ENCODE measurements at regions not wholly inside any gene's neighbourhood (a gene's known extent, or its start where the extent isn't known, plus 50 kb on each side); places are given as distances from the start of the nearest gene placed in this dataset.

DNA sequence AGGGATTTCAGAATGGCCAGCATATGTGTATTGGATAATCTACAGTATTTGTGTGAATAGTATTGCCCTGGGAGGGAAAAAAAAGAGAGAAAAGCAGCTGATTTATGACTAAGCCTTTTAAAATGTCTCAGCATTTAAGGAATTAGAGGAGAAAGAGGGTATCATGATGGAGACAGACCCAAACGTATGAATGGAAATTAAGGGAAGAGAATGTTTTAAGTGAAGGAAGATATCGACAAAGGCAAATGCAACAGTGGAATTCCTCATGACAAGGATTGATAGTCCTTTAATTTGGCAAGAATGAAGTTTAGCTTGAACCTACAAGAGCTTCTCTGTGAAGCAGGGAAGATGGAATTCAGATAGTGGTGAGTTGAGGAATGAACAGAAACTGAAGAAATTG, 367.3 kb upstream of the POU3F2 start:
- TF ChIP-seq BRCA1 (IDR thresholded peaks at IDR 0.05; ENCODE audit: low read depth, low read length) = no peak
- no peak for TF ChIP-seq USF1 (IDR thresholded peaks at IDR 0.05; ENCODE audit: borderline replicate concordance, extremely low read length, insufficient read depth, low read depth, low read length)
- TF ChIP-seq, protein P1, sequence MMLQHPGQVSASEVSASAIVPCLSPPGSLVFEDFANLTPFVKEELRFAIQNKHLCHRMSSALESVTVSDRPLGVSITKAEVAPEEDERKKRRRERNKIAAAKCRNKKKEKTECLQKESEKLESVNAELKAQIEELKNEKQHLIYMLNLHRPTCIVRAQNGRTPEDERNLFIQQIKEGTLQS (IDR thresholded peaks at IDR 0.05; ENCODE audit: borderline replicate concordance, extremely low read depth, low read depth, low read length) = no peak
- no peak for TF ChIP-seq MLLT1 (IDR thresholded peaks at IDR 0.05)
- TF ChIP-seq, protein P2, sequence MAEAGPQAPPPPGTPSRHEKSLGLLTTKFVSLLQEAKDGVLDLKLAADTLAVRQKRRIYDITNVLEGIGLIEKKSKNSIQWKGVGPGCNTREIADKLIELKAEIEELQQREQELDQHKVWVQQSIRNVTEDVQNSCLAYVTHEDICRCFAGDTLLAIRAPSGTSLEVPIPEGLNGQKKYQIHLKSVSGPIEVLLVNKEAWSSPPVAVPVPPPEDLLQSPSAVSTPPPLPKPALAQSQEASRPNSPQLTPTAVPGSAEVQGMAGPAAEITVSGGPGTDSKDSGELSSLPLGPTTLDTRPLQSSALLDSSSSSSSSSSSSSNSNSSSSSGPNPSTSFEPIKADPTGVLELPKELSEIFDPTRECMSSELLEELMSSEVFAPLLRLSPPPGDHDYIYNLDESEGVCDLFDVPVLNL (IDR thresholded peaks at IDR 0.05; ENCODE audit: low read depth, low read length) = no peak
- TF ChIP-seq EP300 (IDR thresholded peaks at IDR 0.05; ENCODE audit: borderline replicate concordance in 1 of 2, control insufficient read depth in 1 of 2, low read depth in 2 of 2, low read length in 2 of 2) = no peak
- no peak for TF ChIP-seq SUZ12 (IDR thresholded peaks at IDR 0.05; ENCODE audit: unreplicated experiment)
- TF ChIP-seq REST (IDR thresholded peaks at IDR 0.05; ENCODE audit: low read depth, low read length) = no peak
- TF ChIP-seq, protein P3, sequence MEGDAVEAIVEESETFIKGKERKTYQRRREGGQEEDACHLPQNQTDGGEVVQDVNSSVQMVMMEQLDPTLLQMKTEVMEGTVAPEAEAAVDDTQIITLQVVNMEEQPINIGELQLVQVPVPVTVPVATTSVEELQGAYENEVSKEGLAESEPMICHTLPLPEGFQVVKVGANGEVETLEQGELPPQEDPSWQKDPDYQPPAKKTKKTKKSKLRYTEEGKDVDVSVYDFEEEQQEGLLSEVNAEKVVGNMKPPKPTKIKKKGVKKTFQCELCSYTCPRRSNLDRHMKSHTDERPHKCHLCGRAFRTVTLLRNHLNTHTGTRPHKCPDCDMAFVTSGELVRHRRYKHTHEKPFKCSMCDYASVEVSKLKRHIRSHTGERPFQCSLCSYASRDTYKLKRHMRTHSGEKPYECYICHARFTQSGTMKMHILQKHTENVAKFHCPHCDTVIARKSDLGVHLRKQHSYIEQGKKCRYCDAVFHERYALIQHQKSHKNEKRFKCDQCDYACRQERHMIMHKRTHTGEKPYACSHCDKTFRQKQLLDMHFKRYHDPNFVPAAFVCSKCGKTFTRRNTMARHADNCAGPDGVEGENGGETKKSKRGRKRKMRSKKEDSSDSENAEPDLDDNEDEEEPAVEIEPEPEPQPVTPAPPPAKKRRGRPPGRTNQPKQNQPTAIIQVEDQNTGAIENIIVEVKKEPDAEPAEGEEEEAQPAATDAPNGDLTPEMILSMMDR (IDR thresholded peaks at IDR 0.05 in 2 of 3, conservative IDR thresholded peaks at IDR 0.05 in 1 of 3; ENCODE audit: control insufficient read depth in 2 of 3, extremely low read depth in 1 of 3, insufficient read depth in 1 of 3, low read depth in 3 of 3, low read length in 3 of 3) = no peak
- no peak for TF ChIP-seq NBN (IDR thresholded peaks at IDR 0.05)
- TF ChIP-seq, protein P4, sequence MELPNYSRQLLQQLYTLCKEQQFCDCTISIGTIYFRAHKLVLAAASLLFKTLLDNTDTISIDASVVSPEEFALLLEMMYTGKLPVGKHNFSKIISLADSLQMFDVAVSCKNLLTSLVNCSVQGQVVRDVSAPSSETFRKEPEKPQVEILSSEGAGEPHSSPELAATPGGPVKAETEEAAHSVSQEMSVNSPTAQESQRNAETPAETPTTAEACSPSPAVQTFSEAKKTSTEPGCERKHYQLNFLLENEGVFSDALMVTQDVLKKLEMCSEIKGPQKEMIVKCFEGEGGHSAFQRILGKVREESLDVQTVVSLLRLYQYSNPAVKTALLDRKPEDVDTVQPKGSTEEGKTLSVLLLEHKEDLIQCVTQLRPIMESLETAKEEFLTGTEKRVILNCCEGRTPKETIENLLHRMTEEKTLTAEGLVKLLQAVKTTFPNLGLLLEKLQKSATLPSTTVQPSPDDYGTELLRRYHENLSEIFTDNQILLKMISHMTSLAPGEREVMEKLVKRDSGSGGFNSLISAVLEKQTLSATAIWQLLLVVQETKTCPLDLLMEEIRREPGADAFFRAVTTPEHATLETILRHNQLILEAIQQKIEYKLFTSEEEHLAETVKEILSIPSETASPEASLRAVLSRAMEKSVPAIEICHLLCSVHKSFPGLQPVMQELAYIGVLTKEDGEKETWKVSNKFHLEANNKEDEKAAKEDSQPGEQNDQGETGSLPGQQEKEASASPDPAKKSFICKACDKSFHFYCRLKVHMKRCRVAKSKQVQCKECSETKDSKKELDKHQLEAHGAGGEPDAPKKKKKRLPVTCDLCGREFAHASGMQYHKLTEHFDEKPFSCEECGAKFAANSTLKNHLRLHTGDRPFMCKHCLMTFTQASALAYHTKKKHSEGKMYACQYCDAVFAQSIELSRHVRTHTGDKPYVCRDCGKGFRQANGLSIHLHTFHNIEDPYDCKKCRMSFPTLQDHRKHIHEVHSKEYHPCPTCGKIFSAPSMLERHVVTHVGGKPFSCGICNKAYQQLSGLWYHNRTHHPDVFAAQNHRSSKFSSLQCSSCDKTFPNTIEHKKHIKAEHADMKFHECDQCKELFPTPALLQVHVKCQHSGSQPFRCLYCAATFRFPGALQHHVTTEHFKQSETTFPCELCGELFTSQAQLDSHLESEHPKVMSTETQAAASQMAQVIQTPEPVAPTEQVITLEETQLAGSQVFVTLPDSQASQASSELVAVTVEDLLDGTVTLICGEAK (IDR thresholded peaks at IDR 0.05; ENCODE audit: borderline replicate concordance) = no peak
- no peak for TF ChIP-seq MTA2 (IDR thresholded peaks at IDR 0.05; ENCODE audit: low read depth)

Data from GM12878 (cell line).